Peyer's patch (tissue), 4 donors: ENCODE measurements at regions not wholly inside any gene's neighbourhood (a gene's known extent, or its start where the extent isn't known, plus 50 kb on each side); places are given as distances from the start of the nearest gene placed in this dataset.

Source experiments
- DNase-seq, 3 donors: peaks; one replicate each; pipeline ENCODE4 v3.0.0-alpha.2; 2017 to 2019
- H3K27ac ChIP-seq, 4 donors: fragments of 200-600 bp; sonication (generic); one replicate each; pipeline ENCODE4 v1.5.1; 2016 to 2019
- H3K27me3 ChIP-seq, 2 donors: fragments of 200-600 bp; sonication (generic); one replicate each; pipeline ENCODE4 v1.5.1; 2019
- H3K36me3 ChIP-seq, 3 donors: fragments of 200-600 bp; sonication (generic); one replicate each; pipeline ENCODE4 v1.5.1; 2016 to 2019
- H3K4me1 ChIP-seq, 4 donors: fragments of 200-600 bp; sonication (generic); one replicate each; pipeline ENCODE4 v1.5.1; 2016 to 2019
- H3K4me3 ChIP-seq, 4 donors: fragments of 200-600 bp; sonication (generic); 1 replicate in 3 of 4; 2 replicates in 1 of 4; pipeline ENCODE4 v1.5.1; 2016 to 2019; ENCODE audit warnings: mild to moderate bottlenecking in 1 of 4
- H3K9me3 ChIP-seq, 4 donors: fragments of 200-600 bp; sonication (generic); one replicate each; pipeline ENCODE4 v1.5.1; 2016 to 2019; ENCODE audit warnings: mild to moderate bottlenecking in 1 of 4
- CTCF ChIP-seq, 6 experiments: fragments of 450-650 bp in 4 of 6; fragments of 200-600 bp in 2 of 6; sonication (generic) in 1 of 6; IDR thresholded peaks; one replicate each; pipeline ENCODE4 v1.5.1; 2017 to 2019; ENCODE audit warnings: antibody characterized with exemption in 6 of 6, mild to moderate bottlenecking in 3 of 6, moderate library complexity in 1 of 6
- POLR2A ChIP-seq, 2 donors: fragments of 450-650 bp; IDR thresholded peaks; one replicate each; pipeline ENCODE4 v1.5.1; 2017; ENCODE audit warnings: antibody characterized with exemption in 2 of 2, mild to moderate bottlenecking in 2 of 2, moderate library complexity in 2 of 2

- DNase-seq: no peak
- TF ChIP-seq POLR2A (IDR thresholded peaks at IDR 0.05): no peak
- TF ChIP-seq CTCF (IDR thresholded peaks at IDR 0.05): no peak
- no peaks in the 10 kb centered on the region for H3K27me3 ChIP-seq
Observed at GRCh38 chr2:2840681-2841300, 509.7 kb upstream of the MYT1L start.

DNA sequence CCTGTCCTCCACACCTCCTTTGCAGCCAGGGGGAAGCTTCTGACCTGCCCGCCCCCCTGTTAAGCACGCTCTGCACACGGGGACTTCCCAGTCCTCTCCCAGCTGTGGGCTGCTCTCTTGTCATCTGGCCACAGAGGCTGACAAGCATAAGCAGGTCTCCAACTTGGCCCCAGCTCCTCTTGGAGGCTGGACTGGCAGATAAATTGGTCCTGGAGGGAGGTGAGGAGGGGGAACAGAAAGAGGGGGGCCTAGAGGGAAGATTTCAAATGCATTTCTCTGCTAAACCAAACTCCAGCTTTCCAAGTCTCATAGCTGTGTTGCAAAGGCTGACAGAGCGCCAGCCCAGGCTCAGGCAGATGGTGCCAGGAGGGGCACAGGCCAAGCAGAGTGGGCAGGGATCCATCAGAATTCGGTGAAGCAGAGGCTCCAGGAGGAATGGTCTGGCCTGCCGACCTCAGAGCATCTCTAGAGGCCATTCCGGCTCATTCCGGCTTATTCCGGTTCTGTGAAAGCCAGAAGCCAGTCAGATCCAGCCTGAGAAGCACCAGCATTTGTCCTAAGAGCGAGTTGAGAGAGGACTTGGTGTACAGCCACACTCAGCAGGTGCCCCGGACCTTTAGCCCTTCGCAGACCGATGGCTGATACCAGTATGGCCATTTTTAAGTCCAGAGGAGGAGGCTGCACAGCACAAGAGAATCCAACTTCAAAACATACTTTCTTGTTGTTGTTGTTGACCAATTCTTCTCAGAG is 508.9 kb upstream of the MYT1L start:
- no peaks in the 10 kb centered on the region for H3K27me3 ChIP-seq

More at GRCh38 chr2:2840681-2841300, 509.7 kb upstream of the MYT1L start:
- Histone ChIP-seq H3K36me3 (no peaks in the 10 kb centered on the region), H3K4me1 (no peaks in the 10 kb centered on the region), H3K4me3 (no peak overlapping the region), H3K27ac (no peak overlapping the region), H3K9me3 (no peaks in the 10 kb centered on the region)

DNA sequence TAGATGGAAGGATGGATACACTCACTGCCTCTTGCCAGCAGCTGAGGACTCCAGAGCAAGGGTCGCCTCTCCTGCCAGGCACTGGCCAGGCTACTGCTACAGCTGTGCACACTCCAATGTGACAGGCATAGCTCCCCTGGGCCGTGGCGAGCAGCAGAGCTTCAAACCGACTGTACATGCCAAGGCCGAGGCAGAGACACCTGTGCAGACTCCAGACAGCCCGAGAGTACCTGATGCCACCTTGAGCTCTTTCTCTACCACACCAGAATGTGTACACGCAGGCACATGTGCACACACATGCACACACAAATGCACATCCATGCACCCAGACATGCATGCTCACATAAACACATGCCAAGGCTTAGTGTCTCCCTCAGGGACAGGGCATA is 508.3 kb upstream of the MYT1L start:
- DNase-seq: no peak
- H3K36me3 ChIP-seq: no peaks in the 10 kb centered on the region
- no peak overlapping the region for H3K4me3 ChIP-seq
- H3K4me1 ChIP-seq: no peaks in the 10 kb centered on the region
- H3K9me3 ChIP-seq: no peaks in the 10 kb centered on the region
- TF ChIP-seq CTCF (IDR thresholded peaks at IDR 0.05) (no peak), POLR2A (IDR thresholded peaks at IDR 0.05) (no peak)
- no peak overlapping the region for H3K27ac ChIP-seq
- H3K27me3 ChIP-seq: no peaks in the 10 kb centered on the region

More for the DNA sequence above, 508.9 kb upstream of the MYT1L start:
- Histone ChIP-seq H3K4me3 (no peak overlapping the region), H3K27ac (no peak overlapping the region), H3K36me3 (no peaks in the 10 kb centered on the region), H3K4me1 (no peaks in the 10 kb centered on the region), H3K9me3 (no peaks in the 10 kb centered on the region)
- no peak for TF ChIP-seq POLR2A (IDR thresholded peaks at IDR 0.05)
- no peak for TF ChIP-seq CTCF (IDR thresholded peaks at IDR 0.05)
- DNase-seq: no peak

DNA sequence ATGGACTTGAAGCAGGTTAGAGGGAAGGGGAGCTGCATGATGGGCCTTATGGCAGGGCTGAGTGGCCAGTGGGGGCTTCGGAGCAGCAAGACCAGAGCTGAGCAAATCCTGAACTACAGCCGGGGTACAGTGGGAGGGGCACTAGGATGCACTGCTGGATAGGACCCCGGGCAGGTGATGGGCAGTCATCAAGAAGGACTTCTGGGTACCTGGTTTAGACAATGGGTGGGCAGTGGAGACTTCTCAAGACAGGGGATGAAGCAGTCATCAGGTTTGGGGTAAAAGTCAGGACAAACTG is 507.4 kb upstream of the MYT1L start:
- H3K27ac ChIP-seq: no peak overlapping the region
- H3K9me3 ChIP-seq: no peaks in the 10 kb centered on the region
- DNase-seq: no peak
- H3K4me3 ChIP-seq: no peak overlapping the region
- TF ChIP-seq CTCF (IDR thresholded peaks at IDR 0.05): no peak
- TF ChIP-seq POLR2A (IDR thresholded peaks at IDR 0.05): no peak
- no peaks in the 10 kb centered on the region for H3K36me3 ChIP-seq
- H3K4me1 ChIP-seq: no peaks in the 10 kb centered on the region
- H3K27me3 ChIP-seq: no peaks in the 10 kb centered on the region

DNA sequence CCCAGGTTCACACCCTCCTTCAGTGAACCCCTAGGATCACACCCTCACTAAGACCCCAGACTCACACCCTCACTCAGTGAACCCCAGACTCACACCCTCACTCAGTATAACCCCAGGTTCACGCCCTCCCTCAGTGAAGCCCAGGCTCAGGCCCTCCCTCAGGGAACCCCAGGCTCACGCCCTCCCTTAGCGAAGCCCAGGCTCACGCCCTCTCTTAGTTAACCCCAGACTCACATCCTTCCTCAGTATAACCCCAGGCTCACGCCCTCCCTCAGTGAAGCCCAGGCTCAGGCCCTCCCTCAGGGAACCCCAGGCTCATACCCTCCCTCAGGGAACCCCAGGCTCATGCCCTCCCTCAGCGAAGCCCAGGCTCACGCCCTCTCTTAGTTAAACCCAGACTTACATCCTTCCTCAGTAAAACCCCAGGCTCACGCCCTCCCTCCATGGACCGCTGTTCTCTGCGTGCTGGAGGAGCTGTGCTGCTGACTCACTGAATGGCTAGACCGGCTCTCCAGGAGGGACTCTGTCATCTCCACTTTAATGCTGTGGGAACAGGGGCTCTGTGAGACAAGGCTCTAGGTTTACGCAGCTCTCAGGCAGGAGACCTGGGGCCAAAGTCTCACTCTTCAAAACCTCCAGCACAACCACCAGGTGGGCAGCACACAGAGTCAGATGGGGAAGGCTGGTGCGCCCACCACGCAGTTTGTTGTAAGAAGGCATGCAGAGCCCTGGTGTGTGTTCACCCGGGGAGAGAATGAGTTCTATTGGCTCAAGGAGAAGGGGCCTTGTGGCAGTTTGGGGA is 506.9 kb upstream of the MYT1L start:
- H3K9me3 ChIP-seq: no peaks in the 10 kb centered on the region
- TF ChIP-seq CTCF (IDR thresholded peaks at IDR 0.05): no peak
- TF ChIP-seq POLR2A (IDR thresholded peaks at IDR 0.05): no peak
- DNase-seq: no peak
- no peaks in the 10 kb centered on the region for H3K27me3 ChIP-seq
- H3K27ac ChIP-seq: no peak overlapping the region
- no peaks in the 10 kb centered on the region for H3K4me1 ChIP-seq
- no peak overlapping the region for H3K4me3 ChIP-seq
- no peaks in the 10 kb centered on the region for H3K36me3 ChIP-seq
